Common myeloid progenitor, CD34-positive (primary cell): ENCODE measurements at regions not wholly inside any gene's neighbourhood (a gene's known extent, or its start where the extent isn't known, plus 50 kb on each side); places are given as distances from the start of the nearest gene placed in this dataset.

ENCODE experiments used
- CTCF ChIA-PET: fragments of 350-600 bp; sonication (Branson Sonifier 250); formaldehyde crosslinking; loops from one replicate; lab custom pipeline; 2021; ENCODE audit warnings: antibody characterized with exemption; lab: Charles Lee
- POLR2A ChIA-PET: fragments of 350-600 bp; sonication (Branson Sonifier 250); formaldehyde crosslinking; loops from one replicate; lab custom pipeline; 2021; ENCODE audit warnings: antibody characterized with exemption; lab: Charles Lee
- DNase-seq, 3 donors: peaks; one replicate each; pipeline versions ENCODE4 v3.0.0 to v3.0.0-alpha.2; 2013
- H3K27ac ChIP-seq, 2 experiments: 1 replicate in 1 of 2; 2 replicates in 1 of 2; pipeline ENCODE4 v1.7.0; 2013; ENCODE audit warnings: inconsistent platforms in 2 of 2, low read length in 2 of 2, mild to moderate bottlenecking in 2 of 2, low read depth in 1 of 2, moderate library complexity in 1 of 2; ENCODE audit not compliant: severe bottlenecking in 2 of 2, insufficient read depth in 1 of 2, poor library complexity in 1 of 2
- H3K27me3 ChIP-seq, 5 experiments: replicated peaks in 2 of 5; 1 replicate in 3 of 5; 2 replicates in 2 of 5; pipeline versions ENCODE4 v1.6.1 to v1.7.0; 2013; ENCODE audit warnings: low read length in 4 of 5, mild to moderate bottlenecking in 2 of 5, moderate library complexity in 2 of 5, inconsistent platforms in 1 of 5; ENCODE audit not compliant: insufficient read depth in 5 of 5, control insufficient read depth in 4 of 5
- H3K36me3 ChIP-seq, 4 experiments: 1 replicate in 2 of 4; 2 replicates in 2 of 4; pipeline versions ENCODE4 v1.6.1 to v1.7.0; 2013; ENCODE audit warnings: low read length in 3 of 4, control low read depth in 1 of 4, mild to moderate bottlenecking in 1 of 4; ENCODE audit not compliant: control insufficient read depth in 4 of 4, insufficient read depth in 4 of 4
- H3K4me1 ChIP-seq, 4 experiments: 1 replicate in 3 of 4; 2 replicates in 1 of 4; pipeline versions ENCODE4 v1.6.1 to v1.7.1; 2013; ENCODE audit warnings: low read length in 3 of 4, mild to moderate bottlenecking in 3 of 4, control low read depth in 1 of 4, inconsistent platforms in 1 of 4, moderate library complexity in 1 of 4; ENCODE audit not compliant: control insufficient read depth in 4 of 4, insufficient read depth in 4 of 4; ENCODE audit errors: control extremely low read depth in 1 of 4
- H3K4me3 ChIP-seq, 7 experiments: 1 replicate in 4 of 7; 2 replicates in 3 of 7; pipeline versions ENCODE4 v1.5.1 to v1.7.0; 2013; ENCODE audit warnings: mild to moderate bottlenecking in 7 of 7, low read length in 6 of 7, moderate library complexity in 6 of 7, inconsistent platforms in 2 of 7, low read depth in 2 of 7, control low read depth in 1 of 7; ENCODE audit not compliant: insufficient read depth in 4 of 7, control insufficient read depth in 1 of 7; ENCODE audit errors: extremely low read depth in 1 of 7
- H3K9me3 ChIP-seq, 5 experiments: 1 replicate in 4 of 5; 2 replicates in 1 of 5; pipeline versions ENCODE4 v1.6.1 to v1.7.1; 2013; ENCODE audit warnings: low read length in 4 of 5, mild to moderate bottlenecking in 2 of 5, inconsistent platforms in 1 of 5, low read depth in 1 of 5, moderate library complexity in 1 of 5; ENCODE audit not compliant: control insufficient read depth in 4 of 5, insufficient read depth in 2 of 5; ENCODE audit errors: control extremely low read depth in 1 of 5
- WGBS: methylation state at CpG from one replicate; pipeline ENCODE4 v1.1.5; 2013; ENCODE audit not compliant: insufficient coverage; 5-methylcytosine and 5-hydroxymethylcytosine counted together

- Histone ChIP-seq H3K27ac (no peak overlapping the region), H3K27me3 (peaks cover 0 to 2% (median 0%) of the 10 kb centered on the region in 5 experiments), H3K9me3 (peaks cover 0 to 8% (median 0%) of the 10 kb centered on the region in 5 experiments), H3K4me3 (no peak overlapping the region), H3K4me1 (peaks cover 0 to 7% (median 2%) of the 10 kb centered on the region in 4 experiments), H3K36me3 (no peaks in the 10 kb centered on the region)
- ChIA-PET CTCF (no interaction called here), POLR2A (no interaction called here)
- 88% methylated on average over 4 of the region's 7 CpGs for WGBS
- no peak for DNase-seq
Measured at GRCh38 chr7:45400680-45401079, 173.5 kb upstream of the ADCY1 start.

DNA sequence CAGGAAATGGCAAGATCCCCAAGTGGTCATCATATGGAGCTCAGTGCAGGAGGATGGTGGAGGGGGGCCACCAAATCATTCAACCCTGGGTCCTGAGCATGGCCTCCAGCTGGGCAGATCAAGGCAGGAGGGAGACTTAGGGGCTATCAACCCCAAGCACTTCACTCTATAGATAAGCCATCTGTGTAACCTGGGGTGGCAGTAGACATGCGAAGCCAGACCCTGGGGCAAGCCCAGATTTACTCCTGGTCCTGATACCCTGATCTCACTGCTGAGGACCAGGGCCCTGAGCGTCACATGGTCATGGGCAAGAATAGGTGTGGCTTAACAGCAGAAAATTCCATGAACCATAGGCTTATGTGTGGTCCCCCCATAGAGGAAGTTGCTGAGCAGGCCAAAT lies 173.0 kb upstream of the ADCY1 start:
- H3K4me1 ChIP-seq: peaks cover 0 to 7% (median 2%) of the 10 kb centered on the region in 4 experiments
- H3K4me3 ChIP-seq: no peak overlapping the region
- DNase-seq: no peak
- CTCF ChIA-PET: no interaction called here
- peaks cover 0 to 2% (median 0%) of the 10 kb centered on the region in 5 experiments for H3K27me3 ChIP-seq
- H3K9me3 ChIP-seq: peaks cover 0 to 7% (median 0%) of the 10 kb centered on the region in 5 experiments
- no peaks in the 10 kb centered on the region for H3K36me3 ChIP-seq
- 100% methylated on average over 2 of the region's 2 CpGs for WGBS
- no peak overlapping the region for H3K27ac ChIP-seq
- POLR2A ChIA-PET: no interaction called here

DNA sequence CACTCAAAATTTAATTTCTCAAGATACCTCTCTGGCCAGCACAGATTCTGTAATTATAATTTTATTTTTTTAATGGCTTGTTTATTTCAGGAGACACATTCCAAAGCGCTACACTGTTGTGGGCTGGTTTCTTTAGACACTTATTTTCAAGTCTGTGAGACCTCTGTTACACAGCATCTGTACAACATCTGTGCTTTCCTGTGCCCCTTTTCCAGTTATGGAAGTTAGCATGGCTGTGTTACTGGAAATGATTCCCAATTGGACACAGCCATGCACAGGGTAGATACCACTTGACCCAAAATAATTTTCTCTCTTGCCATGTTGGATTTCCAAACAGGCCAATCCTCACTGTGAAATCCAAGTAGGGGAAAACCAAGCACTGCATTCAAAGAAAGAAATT lies 172.3 kb upstream of the ADCY1 start:
- CTCF ChIA-PET: no interaction called here
- no peak overlapping the region for H3K4me3 ChIP-seq
- 100% methylated on average over 1 of the region's 1 CpG for whole genome bisulfite sequencing
- peaks cover 0 to 7% (median 0%) of the 10 kb centered on the region in 5 experiments for H3K9me3 ChIP-seq
- H3K27me3 ChIP-seq: peaks cover 0 to 2% (median 0%) of the 10 kb centered on the region in 5 experiments
- no peak overlapping the region for H3K27ac ChIP-seq
- POLR2A ChIA-PET: no interaction called here
- no peak for DNase-seq
- peaks cover 0 to 7% (median 2%) of the 10 kb centered on the region in 4 experiments for H3K4me1 ChIP-seq
- H3K36me3 ChIP-seq: no peaks in the 10 kb centered on the region

DNA sequence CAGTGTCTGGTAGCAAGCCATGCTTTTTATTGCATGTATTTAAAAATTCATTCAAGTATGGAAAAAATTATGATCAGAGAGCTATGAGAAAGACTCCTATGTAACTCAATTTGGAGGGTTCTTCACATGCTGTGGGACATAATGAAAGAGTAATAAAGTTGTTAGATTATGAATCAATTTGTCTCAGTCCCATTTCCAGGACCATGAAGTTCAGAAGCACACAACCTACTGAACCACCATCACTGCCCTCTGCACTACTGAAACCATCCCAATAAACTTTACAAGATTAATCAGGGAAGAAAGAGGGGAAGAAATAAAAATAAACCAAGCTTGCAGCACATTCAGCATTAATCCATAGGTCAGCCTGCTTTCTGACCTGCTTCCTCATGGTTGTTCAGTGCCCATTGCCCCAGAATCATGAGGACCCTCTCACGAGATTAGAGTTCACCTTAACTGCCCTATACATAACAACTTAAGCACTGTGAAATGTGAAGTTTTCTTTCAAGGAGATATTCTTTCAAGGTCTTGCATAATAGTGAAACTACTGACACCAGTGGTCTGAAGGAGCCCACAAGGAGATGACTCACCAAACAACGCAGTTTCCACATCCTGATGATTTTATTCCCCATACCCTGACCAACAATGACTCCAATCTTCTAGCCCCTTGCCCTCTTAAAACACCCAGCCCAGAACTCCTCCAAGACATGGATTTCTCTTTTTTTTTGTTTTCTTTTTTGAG lies 171.5 kb upstream of the ADCY1 start:
- H3K36me3 ChIP-seq: no peaks in the 10 kb centered on the region
- H3K27me3 ChIP-seq: peaks cover 0 to 2% (median 0%) of the 10 kb centered on the region in 5 experiments
- H3K27ac ChIP-seq: no peak overlapping the region
- H3K9me3 ChIP-seq: peaks cover 0 to 7% (median 0%) of the 10 kb centered on the region in 5 experiments
- CTCF ChIA-PET: no interaction called here
- DNase-seq: peak; percentile 42 to 69 (median 54)
- WGBS: 57% methylated on average over 1 of the region's 2 CpGs
- no peak overlapping the region for H3K4me3 ChIP-seq
- H3K4me1 ChIP-seq: peaks cover 0 to 7% (median 2%) of the 10 kb centered on the region in 4 experiments
- POLR2A ChIA-PET: no interaction called here

- Histone ChIP-seq H3K27me3 (peaks cover 0 to 3% (median 2%) of the 10 kb centered on the region in 5 experiments), H3K4me3 (no peak overlapping the region), H3K36me3 (no peaks in the 10 kb centered on the region), H3K4me1 (peaks cover 0 to 7% (median 2%) of the 10 kb centered on the region in 4 experiments), H3K9me3 (peaks cover 0 to 7% (median 0%) of the 10 kb centered on the region in 5 experiments), H3K27ac (no peak overlapping the region)
- peak in 1 of 3 donors; percentile 1 for DNase-seq
- ChIA-PET CTCF (no interaction called here), POLR2A (no interaction called here)
- WGBS: 90% methylated on average over 2 of the region's 2 CpGs
Measured at GRCh38 chr7:45404622-45405021, 169.5 kb upstream of the ADCY1 start.

DNA sequence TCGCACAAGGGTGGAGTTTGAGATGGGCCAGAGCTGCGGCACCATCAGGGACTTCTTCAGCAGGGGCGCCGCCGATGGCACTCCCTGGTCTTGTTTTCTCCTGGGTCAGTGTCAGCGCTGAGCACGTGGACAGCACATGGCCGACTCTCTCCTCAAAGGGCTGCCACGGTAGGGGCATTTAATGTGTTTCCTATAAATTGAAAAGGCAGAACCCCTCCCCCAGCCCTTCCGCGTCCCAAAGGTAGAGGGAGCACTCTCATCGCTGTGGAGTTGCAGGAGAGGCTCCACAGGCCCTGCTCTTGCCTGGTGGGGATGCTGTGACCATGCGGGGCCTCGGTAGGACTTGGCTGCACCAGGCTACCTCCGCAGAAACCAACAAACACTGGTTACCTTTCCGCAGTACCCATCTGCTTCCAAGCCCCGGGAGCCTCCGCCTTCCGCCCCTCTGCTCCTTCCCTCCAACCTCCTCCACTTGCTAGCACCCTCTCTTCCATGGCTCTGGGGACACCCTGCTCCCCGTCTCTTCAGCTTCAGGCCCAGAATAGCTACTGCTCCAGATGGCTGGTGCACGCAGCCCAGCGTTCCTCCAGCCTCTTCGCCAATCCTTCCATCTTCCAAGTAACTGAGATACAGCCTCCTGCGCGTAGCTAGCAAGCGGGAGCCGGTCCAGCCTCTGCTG lies 166.3 kb upstream of the ADCY1 start:
- ChIA-PET CTCF (no interaction called here), POLR2A (no interaction called here)
- Histone ChIP-seq H3K27ac (no peak overlapping the region), H3K36me3 (no peaks in the 10 kb centered on the region), H3K4me3 (no peak overlapping the region), H3K27me3 (peaks cover 0 to 3% (median 2%) of the 10 kb centered on the region in 5 experiments), H3K9me3 (peaks cover 0 to 13% (median 0%) of the 10 kb centered on the region in 5 experiments), H3K4me1 (no peaks in the 10 kb centered on the region)
- DNase-seq: no peak
- 84% methylated on average over 18 of the region's 27 CpGs for WGBS

- Histone ChIP-seq H3K9me3 (peaks cover 0 to 12% (median 0%) of the 10 kb centered on the region in 5 experiments), H3K27ac (no peak overlapping the region), H3K36me3 (no peaks in the 10 kb centered on the region), H3K27me3 (peaks cover 0 to 3% (median 2%) of the 10 kb centered on the region in 5 experiments), H3K4me1 (no peaks in the 10 kb centered on the region), H3K4me3 (no peak overlapping the region)
- CTCF ChIA-PET: no interaction called here
- WGBS: 83% methylated on average over 1 of the region's 5 CpGs
- POLR2A ChIA-PET: no interaction called here
- DNase-seq: no peak
Measured at GRCh38 chr7:45408409-45408737, 165.8 kb upstream of the ADCY1 start.
